NCI-H2196 (cell line): ENCODE measurements at regions not wholly inside any gene's neighbourhood (a gene's known extent, or its start where the extent isn't known, plus 50 kb on each side); places are given as distances from the start of the nearest gene placed in this dataset.

Source experiments
- DNase-seq: peaks from one replicate; lab custom pipeline; 2025; ENCODE audit not compliant: unreplicated experiment; lab: John Stamatoyannopoulos, UW

GRCh38 chr13:107141767-107142166, 573.8 kb upstream of the ARGLU1 start:
- no peak for DNase-seq

- DNase-seq = no peak
Measured at GRCh38 chr13:107139006-107139405, 571.1 kb upstream of the ARGLU1 start.

- DNase-seq = no peak
Measured at GRCh38 chr13:107138486-107138885, 570.5 kb upstream of the ARGLU1 start.

GRCh38 chr13:107133950-107134349, 566.0 kb upstream of the ARGLU1 start:
- DNase-seq = no peak

- DNase-seq = no peak
Measured at GRCh38 chr13:107130566-107130965, 562.6 kb upstream of the ARGLU1 start.

GRCh38 chr13:107124730-107125129, 556.8 kb upstream of the ARGLU1 start:
- DNase-seq = no peak

GRCh38 chr13:107124129-107124718, 556.3 kb upstream of the ARGLU1 start:
- DNase-seq = peak; percentile 8

GRCh38 chr13:107121793-107122192, 553.9 kb upstream of the ARGLU1 start:
- no peak for DNase-seq

GRCh38 chr13:107119989-107120881, 552.3 kb upstream of the ARGLU1 start:
- no peak for DNase-seq

GRCh38 chr13:107118506-107118905, 550.6 kb upstream of the ARGLU1 start:
- no peak for DNase-seq

- DNase-seq = no peak
Measured at GRCh38 chr13:107117327-107118012, 549.5 kb upstream of the ARGLU1 start.

- no peak for DNase-seq
Measured at GRCh38 chr13:107113387-107113786, 545.5 kb upstream of the ARGLU1 start.

- DNase-seq = no peak
Measured at GRCh38 chr13:107111248-107111647, 543.3 kb upstream of the ARGLU1 start.

- no peak for DNase-seq
Measured at GRCh38 chr13:107104631-107105030, 536.7 kb upstream of the ARGLU1 start.

GRCh38 chr13:107102676-107103075, 534.7 kb upstream of the ARGLU1 start:
- DNase-seq = no peak

GRCh38 chr13:107099661-107100060, 531.7 kb upstream of the ARGLU1 start:
- DNase-seq = no peak

GRCh38 chr13:107097916-107098315, 530.0 kb upstream of the ARGLU1 start:
- no peak for DNase-seq

- DNase-seq = no peak
Measured at GRCh38 chr13:107095876-107096275, 527.9 kb upstream of the ARGLU1 start.

GRCh38 chr13:107091861-107092260, 523.9 kb upstream of the ARGLU1 start:
- DNase-seq = no peak

- DNase-seq = no peak
Measured at GRCh38 chr13:107091428-107091827, 523.5 kb upstream of the ARGLU1 start.

GRCh38 chr13:107088061-107088460, 520.1 kb upstream of the ARGLU1 start:
- DNase-seq = no peak
